GM13976 (cell line): ENCODE measurements at regions not wholly inside any gene's neighbourhood (a gene's known extent, or its start where the extent isn't known, plus 50 kb on each side); places are given as distances from the start of the nearest gene placed in this dataset.

ENCODE experiments used
- DNase-seq: peaks from one replicate; pipeline ENCODE4 v3.0.0; 2012; ENCODE audit warnings: low spot score
- in situ Hi-C: fragments of 300-500 bp; cut with MboI; formaldehyde crosslinking; loops from one replicate; pipeline ENCODE4 v1.12.0; 2022; ENCODE audit warnings: low sequenced_read_pairs, mixed read lengths, inconsistent platforms; ENCODE audit not compliant: unreplicated experiment
- TF ChIP-seq, protein P1 (sequence below): IDR thresholded peaks from 2 replicates; pipeline ENCODE4 v1.5.1; 2012; ENCODE audit warnings: borderline replicate concordance, mild to moderate bottlenecking; ENCODE audit not compliant: insufficient read depth; ENCODE audit errors: extremely low read depth, missing control alignments, control extremely low read depth

DNA sequence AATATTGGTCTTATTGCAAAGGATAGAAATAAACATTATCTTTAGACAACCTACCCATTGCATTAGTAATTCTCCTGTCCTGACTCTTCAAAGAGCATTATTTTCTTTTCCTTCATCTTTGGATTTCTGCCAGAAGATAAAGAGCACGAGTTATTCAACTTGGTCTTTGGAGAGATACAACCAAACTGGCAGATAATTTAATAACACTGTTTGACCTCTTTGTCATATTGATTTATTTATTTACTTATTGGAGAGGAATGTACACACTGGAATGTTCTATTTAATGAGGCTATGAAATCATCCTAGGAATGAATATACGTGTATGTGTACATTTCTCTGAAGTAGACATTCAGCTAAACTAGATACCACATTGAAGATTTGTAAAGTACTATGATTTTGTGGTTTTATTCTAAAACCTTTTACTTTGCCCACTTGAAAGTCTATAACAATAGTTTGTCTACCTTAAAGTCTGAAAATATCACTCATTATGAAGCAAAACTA is 462.1 kb downstream of the C3orf38 start:
- DNase-seq = no peak
- TF ChIP-seq, protein P1, sequence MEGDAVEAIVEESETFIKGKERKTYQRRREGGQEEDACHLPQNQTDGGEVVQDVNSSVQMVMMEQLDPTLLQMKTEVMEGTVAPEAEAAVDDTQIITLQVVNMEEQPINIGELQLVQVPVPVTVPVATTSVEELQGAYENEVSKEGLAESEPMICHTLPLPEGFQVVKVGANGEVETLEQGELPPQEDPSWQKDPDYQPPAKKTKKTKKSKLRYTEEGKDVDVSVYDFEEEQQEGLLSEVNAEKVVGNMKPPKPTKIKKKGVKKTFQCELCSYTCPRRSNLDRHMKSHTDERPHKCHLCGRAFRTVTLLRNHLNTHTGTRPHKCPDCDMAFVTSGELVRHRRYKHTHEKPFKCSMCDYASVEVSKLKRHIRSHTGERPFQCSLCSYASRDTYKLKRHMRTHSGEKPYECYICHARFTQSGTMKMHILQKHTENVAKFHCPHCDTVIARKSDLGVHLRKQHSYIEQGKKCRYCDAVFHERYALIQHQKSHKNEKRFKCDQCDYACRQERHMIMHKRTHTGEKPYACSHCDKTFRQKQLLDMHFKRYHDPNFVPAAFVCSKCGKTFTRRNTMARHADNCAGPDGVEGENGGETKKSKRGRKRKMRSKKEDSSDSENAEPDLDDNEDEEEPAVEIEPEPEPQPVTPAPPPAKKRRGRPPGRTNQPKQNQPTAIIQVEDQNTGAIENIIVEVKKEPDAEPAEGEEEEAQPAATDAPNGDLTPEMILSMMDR = no peak
- in situ Hi-C loops = no loop called here

DNA sequence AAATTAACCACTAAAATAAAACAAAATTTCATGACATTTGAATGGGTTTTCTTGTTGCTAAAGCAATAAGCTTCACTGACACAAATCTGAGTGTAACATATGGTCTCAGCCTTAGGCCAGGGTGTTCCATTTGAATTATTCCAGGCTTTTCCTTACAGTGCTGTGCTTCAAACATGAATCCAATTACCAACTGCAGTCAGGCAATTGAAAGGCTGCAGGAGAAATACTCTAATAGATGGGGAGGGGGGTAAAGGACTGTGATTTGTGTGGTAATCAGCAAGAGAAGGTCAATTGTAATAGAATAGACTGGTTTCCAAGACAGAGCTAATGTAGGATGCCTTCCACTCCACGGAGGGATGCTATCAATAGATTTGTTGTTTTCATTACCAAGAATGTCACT is 466.7 kb downstream of the C3orf38 start:
- in situ Hi-C loops = no loop called here
- TF ChIP-seq, protein P1 = no peak
- DNase-seq = no peak

DNA sequence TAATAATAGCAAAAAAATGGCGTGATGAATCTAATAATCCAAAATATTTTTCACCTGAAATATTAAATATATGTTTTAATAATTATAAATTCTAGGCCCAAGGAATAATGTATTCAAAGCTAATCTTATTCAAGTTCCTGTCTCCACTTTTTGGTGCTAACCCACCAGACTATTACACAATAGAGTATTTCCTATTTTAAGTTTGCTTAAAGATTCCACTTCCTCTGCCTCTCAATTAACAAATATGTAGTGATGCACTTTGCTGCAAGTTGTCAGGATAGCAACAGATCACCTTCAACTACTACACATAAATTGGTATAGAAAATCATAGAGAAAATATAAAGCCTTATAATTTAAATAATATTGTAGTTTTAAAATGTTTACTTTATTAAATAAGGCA is 467.5 kb downstream of the C3orf38 start:
- TF ChIP-seq, protein P1 = no peak
- in situ Hi-C loops = no loop called here
- DNase-seq = no peak

DNA sequence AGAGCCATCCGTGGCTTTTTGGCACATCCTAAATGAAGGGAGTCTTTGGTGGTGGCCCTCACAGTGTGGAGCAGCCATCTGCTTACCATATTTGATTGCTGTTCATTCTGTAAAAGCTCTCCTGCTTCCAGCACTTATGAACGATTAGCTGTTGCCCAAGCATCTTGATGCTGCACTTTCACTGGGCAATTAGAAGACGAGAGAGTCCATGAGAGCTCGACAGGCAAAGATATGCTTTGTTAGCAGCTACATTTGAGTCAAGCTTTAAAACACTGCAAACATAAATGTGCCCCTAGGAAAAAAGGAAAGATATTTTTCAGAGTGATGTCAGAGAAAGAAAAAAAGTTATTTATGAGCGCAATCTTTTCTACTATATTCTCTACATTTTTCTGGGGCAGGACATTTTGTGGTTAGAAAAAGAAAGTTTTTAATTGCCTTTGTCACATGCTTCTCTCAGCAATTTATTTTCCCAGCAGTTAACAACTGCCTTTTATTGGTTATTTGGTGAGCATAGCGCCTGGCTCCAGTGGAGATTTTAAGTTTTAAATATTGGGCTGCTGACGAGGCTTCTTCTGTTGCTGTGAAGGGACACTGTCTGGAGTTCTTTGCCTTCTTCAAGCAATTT is 468.4 kb downstream of the C3orf38 start:
- TF ChIP-seq, protein P1 = no peak
- no peak for DNase-seq
- in situ Hi-C loops = no loop called here

DNA sequence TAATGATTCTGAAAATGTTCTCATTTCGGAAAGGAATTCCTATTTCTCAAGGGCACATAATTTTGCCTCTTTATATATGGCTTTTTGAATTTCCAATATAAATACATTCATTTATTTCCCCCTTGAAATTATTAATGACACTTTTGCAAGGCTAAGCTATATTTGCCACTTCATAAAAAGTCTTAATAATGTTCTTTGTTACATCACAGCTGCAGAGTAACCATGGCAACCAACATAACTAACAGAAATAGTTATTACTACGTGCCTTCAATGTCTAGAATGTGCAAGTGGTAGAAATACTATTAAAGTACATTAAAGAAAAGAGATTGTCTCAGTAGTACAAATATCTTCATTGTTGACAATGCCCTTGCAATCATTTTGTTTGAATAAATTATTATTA is 471.8 kb downstream of the C3orf38 start:
- in situ Hi-C loops = no loop called here
- DNase-seq = no peak
- TF ChIP-seq, protein P1 = no peak

DNA sequence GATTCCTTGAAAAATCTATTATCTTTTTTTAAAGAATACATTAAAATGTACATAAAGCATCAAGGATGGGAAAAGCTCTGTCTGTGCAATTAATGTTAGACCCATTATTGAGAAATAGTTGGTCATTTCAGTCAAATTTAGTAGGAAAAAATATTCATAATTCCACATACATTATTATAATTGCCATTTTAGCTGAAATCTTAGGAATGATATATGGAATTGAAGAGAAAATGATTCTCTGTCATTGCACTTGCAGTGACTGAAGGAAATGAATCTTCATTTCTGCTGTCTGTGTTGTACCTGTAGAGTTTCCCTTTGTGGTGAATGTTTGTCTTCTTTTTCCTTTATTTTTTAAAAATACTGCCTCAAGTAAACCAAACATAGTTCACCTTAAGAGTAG is 473.9 kb downstream of the C3orf38 start:
- DNase-seq = no peak
- TF ChIP-seq, protein P1 = no peak
- in situ Hi-C loops = no loop called here
